GM19239 (cell line): ENCODE measurements at regions not wholly inside any gene's neighbourhood (a gene's known extent, or its start where the extent isn't known, plus 50 kb on each side); places are given as distances from the start of the nearest gene placed in this dataset.
"Not testable (repeated sequence)": the region's sequence is repeated elsewhere in the genome, so short reads cannot be mapped to it uniquely, and the experiment has no call there.

Experiments used
- DNase-seq: peaks from one replicate; pipeline ENCODE4 v3.0.0; 2011; ENCODE audit warnings: low spot score; ENCODE audit not compliant: insufficient read length
- FAIRE-seq: peaks from 2 replicates; lab custom pipeline; 2011; peaks lifted over from hg19 to GRCh38; lab: Jason Lieb, UNC

- FAIRE-seq (no peak), DNase-seq (no peak)
Observed at GRCh38 chr2:58484221-58484620, 243.1 kb upstream of the FANCL start.

- no peak for DNase-seq
- no peak for FAIRE-seq
Observed at GRCh38 chr2:58483307-58483706, 242.2 kb upstream of the FANCL start.

- FAIRE-seq = no peak
Observed at GRCh38 chr2:58481670-58482069, 240.5 kb upstream of the FANCL start.

GRCh38 chr2:58480141-58480540, 239.0 kb upstream of the FANCL start:
- FAIRE-seq (no peak), DNase-seq (no peak)

More at GRCh38 chr2:58481670-58482069, 240.5 kb upstream of the FANCL start:
- no peak for DNase-seq

- DNase-seq (no peak), FAIRE-seq (no peak)
Observed at GRCh38 chr2:58479535-58480140, 238.5 kb upstream of the FANCL start.

- no peak for FAIRE-seq
- no peak for DNase-seq
Observed at GRCh38 chr2:58476556-58476955, 235.4 kb upstream of the FANCL start.

- FAIRE-seq (no peak), DNase-seq (no peak)
Observed at GRCh38 chr2:58475756-58476155, 234.6 kb upstream of the FANCL start.

- FAIRE-seq = no peak
- DNase-seq = no peak
Observed at GRCh38 chr2:58473165-58473564, 232.0 kb upstream of the FANCL start.

- DNase-seq (no peak), FAIRE-seq (no peak)
Observed at GRCh38 chr2:58466804-58467203, 225.7 kb upstream of the FANCL start.

GRCh38 chr2:58466021-58466420, 224.9 kb upstream of the FANCL start:
- FAIRE-seq, DNase-seq: not testable (repeated sequence)

- no peak for FAIRE-seq
- no peak for DNase-seq
Observed at GRCh38 chr2:58460670-58461069, 219.5 kb upstream of the FANCL start.

- FAIRE-seq (no peak), DNase-seq (no peak)
Observed at GRCh38 chr2:58449286-58450010, 208.3 kb upstream of the FANCL start.

- FAIRE-seq = no peak
Observed at GRCh38 chr2:58448845-58449244, 207.7 kb upstream of the FANCL start.

GRCh38 chr2:58448065-58448507, 207.0 kb upstream of the FANCL start:
- DNase-seq (no peak), FAIRE-seq (peak; percentile 69)

More at GRCh38 chr2:58448845-58449244, 207.7 kb upstream of the FANCL start:
- no peak for DNase-seq

- DNase-seq = no peak
- no peak for FAIRE-seq
Observed at GRCh38 chr2:58447586-58447985, 206.5 kb upstream of the FANCL start.

- no peak for DNase-seq
- FAIRE-seq = no peak
Observed at GRCh38 chr2:58441643-58442042, 200.5 kb upstream of the FANCL start.

- DNase-seq (no peak), FAIRE-seq (no peak)
Observed at GRCh38 chr2:58436872-58437271, 195.7 kb upstream of the FANCL start.

GRCh38 chr2:58435246-58435645, 194.1 kb upstream of the FANCL start:
- no peak for DNase-seq
- no peak for FAIRE-seq

- no peak for FAIRE-seq
- DNase-seq = no peak
Observed at GRCh38 chr2:58434692-58435091, 193.6 kb upstream of the FANCL start.

GRCh38 chr2:58432491-58433170, 191.5 kb upstream of the FANCL start:
- DNase-seq = no peak

More at GRCh38 chr2:58432491-58433170, 191.5 kb upstream of the FANCL start:
- no peak for FAIRE-seq
